IPS DF 6.9 (cell line): ENCODE measurements at regions not wholly inside any gene's neighbourhood (a gene's known extent, or its start where the extent isn't known, plus 50 kb on each side); places are given as distances from the start of the nearest gene placed in this dataset.

Source experiments
- DNase-seq: peaks from one replicate; pipeline ENCODE4 v3.0.0-alpha.2; 2013; ENCODE audit warnings: low read depth, low spot score
- H3K27ac ChIP-seq: one replicate; pipeline ENCODE4 v1.5.1; 2013; ENCODE audit warnings: low read length, control low read depth
- H3K27me3 ChIP-seq: 2 replicates; pipeline ENCODE4 v1.6.1; 2013; ENCODE audit warnings: mild to moderate bottlenecking, low read length; ENCODE audit not compliant: control insufficient read depth, insufficient read depth
- H3K36me3 ChIP-seq: 2 replicates; pipeline ENCODE4 v1.6.1; 2013; ENCODE audit warnings: low read length; ENCODE audit not compliant: control insufficient read depth, insufficient read depth
- H3K4me1 ChIP-seq: 2 replicates; pipeline ENCODE4 v1.6.1; 2013; ENCODE audit warnings: low read length; ENCODE audit not compliant: control insufficient read depth, insufficient read depth
- H3K4me3 ChIP-seq: 2 replicates; pipeline ENCODE4 v1.5.1; 2013; ENCODE audit warnings: mild to moderate bottlenecking, low read length
- H3K9me3 ChIP-seq: 2 replicates; pipeline ENCODE4 v1.6.1; 2013; ENCODE audit warnings: low read length, inconsistent platforms; ENCODE audit not compliant: control insufficient read depth, insufficient read depth
- WGBS: extraction: QIAGEN DNeasy Blood & Tissue Kit; methylation state at CpG from one replicate; pipeline ENCODE4 v1.1.7; 2013; ENCODE audit warnings: mixed read lengths, missing lambda C conversion rate; ENCODE audit not compliant: insufficient read length, insufficient coverage; 5-methylcytosine and 5-hydroxymethylcytosine counted together

GRCh38 chr2:17422061-17422460 lies 96.2 kb downstream of the RAD51AP2 start:
- DNase-seq = no peak
- H3K27ac ChIP-seq = no peak overlapping the region
- no peaks in the 10 kb centered on the region for H3K4me1 ChIP-seq
- H3K9me3 ChIP-seq = no peaks in the 10 kb centered on the region
- no peaks in the 10 kb centered on the region for H3K27me3 ChIP-seq
- no peaks in the 10 kb centered on the region for H3K36me3 ChIP-seq
- H3K4me3 ChIP-seq = no peak overlapping the region

GRCh38 chr2:17416884-17417391 lies 101.3 kb downstream of the RAD51AP2 start:
- DNase-seq = no peak
- Histone ChIP-seq H3K9me3 (no peaks in the 10 kb centered on the region), H3K36me3 (no peaks in the 10 kb centered on the region), H3K27ac (no peak overlapping the region), H3K4me1 (no peaks in the 10 kb centered on the region), H3K27me3 (no peaks in the 10 kb centered on the region), H3K4me3 (no peak overlapping the region)
- no CpG with 5 or more reads among the region's 3 CpGs for WGBS

GRCh38 chr2:17413036-17413435 lies 105.2 kb downstream of the RAD51AP2 start:
- WGBS = no CpG with 5 or more reads among the region's 1 CpG
- DNase-seq = no peak
- no peaks in the 10 kb centered on the region for H3K36me3 ChIP-seq
- no peaks in the 10 kb centered on the region for H3K4me1 ChIP-seq
- H3K4me3 ChIP-seq = no peak overlapping the region
- H3K27ac ChIP-seq = no peak overlapping the region
- H3K27me3 ChIP-seq = no peaks in the 10 kb centered on the region
- no peaks in the 10 kb centered on the region for H3K9me3 ChIP-seq

- WGBS = no CpG with 5 or more reads among the region's 1 CpG
- H3K27me3 ChIP-seq = no peaks in the 10 kb centered on the region
- no peak overlapping the region for H3K27ac ChIP-seq
- DNase-seq = no peak
- no peak overlapping the region for H3K4me3 ChIP-seq
- H3K9me3 ChIP-seq = no peaks in the 10 kb centered on the region
- H3K36me3 ChIP-seq = no peaks in the 10 kb centered on the region
- H3K4me1 ChIP-seq = no peaks in the 10 kb centered on the region
These were observed 117.1 kb downstream of the RAD51AP2 start for GRCh38 chr2:17401096-17401495.

GRCh38 chr2:17398770-17399169 lies 119.5 kb downstream of the RAD51AP2 start:
- H3K36me3 ChIP-seq = no peaks in the 10 kb centered on the region
- no peak for DNase-seq
- WGBS = no CpG with 5 or more reads among the region's 2 CpGs

GRCh38 chr2:17388798-17389197 lies 129.4 kb downstream of the RAD51AP2 start:
- H3K4me1 ChIP-seq = no peaks in the 10 kb centered on the region
- no peak for DNase-seq
- H3K27ac ChIP-seq = no peak overlapping the region

More at GRCh38 chr2:17398770-17399169, 119.5 kb downstream of the RAD51AP2 start:
- H3K27ac ChIP-seq = no peak overlapping the region
- H3K4me3 ChIP-seq = no peak overlapping the region
- H3K27me3 ChIP-seq = no peaks in the 10 kb centered on the region
- no peaks in the 10 kb centered on the region for H3K9me3 ChIP-seq
- no peaks in the 10 kb centered on the region for H3K4me1 ChIP-seq

GRCh38 chr2:17387591-17387990 lies 130.6 kb downstream of the RAD51AP2 start:
- no CpG with 5 or more reads among the region's 2 CpGs for WGBS
- no peaks in the 10 kb centered on the region for H3K9me3 ChIP-seq
- H3K27me3 ChIP-seq = no peaks in the 10 kb centered on the region
- H3K27ac ChIP-seq = no peak overlapping the region
- H3K4me3 ChIP-seq = no peak overlapping the region
- H3K36me3 ChIP-seq = no peaks in the 10 kb centered on the region
- no peak for DNase-seq
- no peaks in the 10 kb centered on the region for H3K4me1 ChIP-seq

More at GRCh38 chr2:17388798-17389197, 129.4 kb downstream of the RAD51AP2 start:
- H3K27me3 ChIP-seq = no peaks in the 10 kb centered on the region
- H3K4me3 ChIP-seq = no peak overlapping the region
- H3K36me3 ChIP-seq = no peaks in the 10 kb centered on the region
- H3K9me3 ChIP-seq = no peaks in the 10 kb centered on the region

- Histone ChIP-seq H3K27me3 (no peaks in the 10 kb centered on the region), H3K27ac (no peak overlapping the region), H3K4me3 (no peak overlapping the region), H3K9me3 (no peaks in the 10 kb centered on the region), H3K36me3 (no peaks in the 10 kb centered on the region), H3K4me1 (no peaks in the 10 kb centered on the region)
- no peak for DNase-seq
- WGBS = no CpG with 5 or more reads among the region's 2 CpGs
These were observed 131.5 kb downstream of the RAD51AP2 start for GRCh38 chr2:17386771-17387170.

- no peaks in the 10 kb centered on the region for H3K36me3 ChIP-seq
- H3K27me3 ChIP-seq = no peaks in the 10 kb centered on the region
- H3K9me3 ChIP-seq = no peaks in the 10 kb centered on the region
- H3K27ac ChIP-seq = no peak overlapping the region
- no peak for DNase-seq
- no peak overlapping the region for H3K4me3 ChIP-seq
- no CpG with 5 or more reads among the region's 1 CpG for whole genome bisulfite sequencing
- 0 out of 2 replicates have a peak, but pooled peaks cover 1% of the 10 kb centered on the region for H3K4me1 ChIP-seq
These were observed 138.2 kb downstream of the RAD51AP2 start for GRCh38 chr2:17380003-17380402.

GRCh38 chr2:17375262-17375661 lies 143.0 kb downstream of the RAD51AP2 start:
- H3K4me1 ChIP-seq = 0 out of 2 replicates have a peak, but pooled peaks cover 1% of the 10 kb centered on the region
- no peaks in the 10 kb centered on the region; the same call in 1 of the 2 replicates for H3K9me3 ChIP-seq
- no peak for DNase-seq
- H3K27ac ChIP-seq = no peak overlapping the region
- no peak overlapping the region for H3K4me3 ChIP-seq
- H3K36me3 ChIP-seq = no peaks in the 10 kb centered on the region
- WGBS = no CpG with 5 or more reads among the region's 4 CpGs
- H3K27me3 ChIP-seq = no peaks in the 10 kb centered on the region

- no peak overlapping the region for H3K4me3 ChIP-seq
- DNase-seq = no peak
- H3K36me3 ChIP-seq = no peaks in the 10 kb centered on the region
- no peaks in the 10 kb centered on the region for H3K27me3 ChIP-seq
- H3K9me3 ChIP-seq = no peaks in the 10 kb centered on the region; the same call in 1 of the 2 replicates
- 0 out of 2 replicates have a peak, but pooled peaks cover 1% of the 10 kb centered on the region for H3K4me1 ChIP-seq
- H3K27ac ChIP-seq = no peak overlapping the region
- no CpG with 5 or more reads among the region's 1 CpG for WGBS
These were observed 144.5 kb downstream of the RAD51AP2 start for GRCh38 chr2:17373741-17374140.
